H9 (cell line): ENCODE measurements at regions not wholly inside any gene's neighbourhood (a gene's known extent, or its start where the extent isn't known, plus 50 kb on each side); places are given as distances from the start of the nearest gene placed in this dataset.

Experiments used
- DNase-seq: peaks from one replicate; pipeline ENCODE4 v3.0.0-alpha.2; 2017
- H2AFZ ChIP-seq: one replicate; pipeline ENCODE4 v1.6.1; 2013; ENCODE audit warnings: mild to moderate bottlenecking, low read length, control low read depth, moderate library complexity
- H2AK5ac ChIP-seq: 2 replicates; pipeline ENCODE4 v1.6.1; 2013; ENCODE audit warnings: low read length, control low read depth, mixed read lengths; ENCODE audit not compliant: insufficient read length
- H2BK120ac ChIP-seq: one replicate; pipeline ENCODE4 v1.6.1; 2013; ENCODE audit warnings: low read depth, mild to moderate bottlenecking, low read length, control low read depth, inconsistent platforms; ENCODE audit not compliant: poor library complexity, severe bottlenecking
- H2BK12ac ChIP-seq: 2 replicates; pipeline ENCODE4 v1.6.1; 2013; ENCODE audit warnings: low read length, control low read depth, mixed read lengths, low read depth; ENCODE audit not compliant: insufficient read length
- H2BK15ac ChIP-seq: 2 replicates; pipeline ENCODE4 v1.6.1; 2013; ENCODE audit warnings: low read depth, low read length, control low read depth
- H2BK20ac ChIP-seq: one replicate; pipeline ENCODE4 v1.6.1; 2013; ENCODE audit warnings: low read depth, mild to moderate bottlenecking, low read length, control low read depth, inconsistent platforms; ENCODE audit not compliant: poor library complexity, severe bottlenecking
- H2BK5ac ChIP-seq: 2 replicates; pipeline ENCODE4 v1.6.1; 2013; ENCODE audit warnings: low read length, control low read depth, mixed read lengths; ENCODE audit not compliant: insufficient read length
- H3K14ac ChIP-seq: 2 replicates; pipeline ENCODE4 v1.6.1; 2013; ENCODE audit warnings: low read length, control low read depth; ENCODE audit not compliant: insufficient read depth
- H3K18ac ChIP-seq: 2 replicates; pipeline ENCODE4 v1.6.1; 2013; ENCODE audit warnings: low read depth, mild to moderate bottlenecking, mixed read lengths, low read length, control low read depth; ENCODE audit not compliant: insufficient read length
- H3K23ac ChIP-seq: 2 replicates; pipeline ENCODE4 v1.6.1; 2013; ENCODE audit warnings: low read length, control low read depth, mixed read lengths, low read depth; ENCODE audit not compliant: insufficient read length
- H3K23me2 ChIP-seq: 2 replicates; pipeline ENCODE4 v1.6.1; 2013; ENCODE audit warnings: low read depth, mild to moderate bottlenecking, mixed read lengths, low read length, control low read depth; ENCODE audit not compliant: insufficient read length, poor library complexity, severe bottlenecking
- H3K27ac ChIP-seq: 2 replicates; pipeline ENCODE4 v1.5.1; 2013; ENCODE audit warnings: low read length, control low read depth, mixed read lengths, low read depth; ENCODE audit not compliant: insufficient read length
- H3K27me3 ChIP-seq: 2 replicates; pipeline ENCODE4 v1.6.1; 2013; ENCODE audit warnings: low read length, control low read depth, inconsistent platforms; ENCODE audit not compliant: insufficient read depth
- H3K4ac ChIP-seq: 2 replicates; pipeline ENCODE4 v1.6.1; 2013; ENCODE audit warnings: low read depth, mild to moderate bottlenecking, control low read depth, inconsistent platforms, low read length, moderate library complexity
- H3K4me1 ChIP-seq: 2 replicates; pipeline ENCODE4 v1.6.1; 2013; ENCODE audit warnings: low read length, control low read depth, inconsistent platforms; ENCODE audit not compliant: insufficient read depth
- H3K4me2 ChIP-seq: 2 replicates; pipeline ENCODE4 v1.6.1; 2013; ENCODE audit warnings: low read length, control low read depth, mixed read lengths; ENCODE audit not compliant: insufficient read length, insufficient read depth
- H3K56ac ChIP-seq: 2 replicates; pipeline ENCODE4 v1.6.1; 2013; ENCODE audit warnings: low read depth, mild to moderate bottlenecking, mixed read lengths, low read length, control low read depth; ENCODE audit not compliant: insufficient read length
- H3K79me1 ChIP-seq: 2 replicates; pipeline ENCODE4 v1.6.1; 2013; ENCODE audit warnings: low read depth, mild to moderate bottlenecking, moderate library complexity, low read length, control low read depth, inconsistent platforms; ENCODE audit not compliant: insufficient read depth, poor library complexity, severe bottlenecking
- H3K79me2 ChIP-seq: 2 replicates; pipeline ENCODE4 v1.6.1; 2013; ENCODE audit warnings: low read length, control low read depth, inconsistent platforms; ENCODE audit not compliant: insufficient read depth
- H3K9ac ChIP-seq: 2 replicates; pipeline ENCODE4 v1.6.1; 2013; ENCODE audit warnings: low read length, control low read depth, mixed read lengths; ENCODE audit not compliant: insufficient read length; ENCODE audit errors: extremely low read depth
- H3K9me3 ChIP-seq: one replicate; pipeline ENCODE4 v1.6.1; 2013; ENCODE audit warnings: low read depth, low read length, inconsistent platforms; ENCODE audit not compliant: control insufficient read depth
- H3T11ph ChIP-seq: one replicate; pipeline ENCODE4 v1.6.1; 2013; ENCODE audit warnings: mild to moderate bottlenecking, low read length, control low read depth, inconsistent platforms
- H4K20me1 ChIP-seq: one replicate; pipeline ENCODE4 v1.6.1; 2013; ENCODE audit not compliant: control insufficient read depth, insufficient read length, insufficient read depth
- H4K5ac ChIP-seq: 2 replicates; pipeline ENCODE4 v1.6.1; 2013; ENCODE audit warnings: low read depth, mild to moderate bottlenecking, mixed read lengths, low read length, control low read depth; ENCODE audit not compliant: insufficient read length
- H4K8ac ChIP-seq: replicated peaks from 2 replicates; pipeline ENCODE4 v1.6.1; 2013; ENCODE audit warnings: low read length, control low read depth, mixed read lengths, low read depth; ENCODE audit not compliant: insufficient read length
- H4K91ac ChIP-seq: 2 replicates; pipeline ENCODE4 v1.6.1; 2013; ENCODE audit warnings: low read depth, mild to moderate bottlenecking, moderate library complexity, mixed read lengths, low read length, control low read depth; ENCODE audit not compliant: insufficient read length
- H3K27ac Mint-ChIP-seq, 3 experiments: 2 replicates in 2 of 3; 3 replicates in 1 of 3; pipeline ENCODE4 v1.8.0; 2020 to 2021; ENCODE audit warnings: mixed read lengths in 3 of 3, mild to moderate bottlenecking in 1 of 3, moderate library complexity in 1 of 3
- H3K27me3 Mint-ChIP-seq: 2 replicates; pipeline ENCODE4 v1.8.0; 2021; ENCODE audit warnings: low read depth, mild to moderate bottlenecking, moderate library complexity, mixed read lengths
- H3K36me3 Mint-ChIP-seq, 3 experiments: 2 replicates in 2 of 3; 3 replicates in 1 of 3; pipeline ENCODE4 v1.8.0; 2020 to 2021; ENCODE audit warnings: low read depth in 3 of 3, mixed read lengths in 3 of 3; ENCODE audit not compliant: insufficient read depth in 1 of 3
- H3K4me1 Mint-ChIP-seq, 2 experiments: 2 replicates each; pipeline ENCODE4 v1.8.0; 2020; ENCODE audit warnings: mixed read lengths in 2 of 2
- H3K4me3 Mint-ChIP-seq, 2 experiments: 2 replicates in 1 of 2; 3 replicates in 1 of 2; pipeline ENCODE4 v1.8.0; 2020 to 2021; ENCODE audit warnings: mild to moderate bottlenecking in 2 of 2, mixed read lengths in 2 of 2, moderate library complexity in 1 of 2
- H3K9me3 Mint-ChIP-seq, 2 experiments: 2 replicates in 1 of 2; 3 replicates in 1 of 2; pipeline ENCODE4 v1.8.0; 2020; ENCODE audit warnings: mild to moderate bottlenecking in 2 of 2, mixed read lengths in 2 of 2, moderate library complexity in 1 of 2
- CTCF ChIP-seq: fragments of 200-600 bp; sonication (generic); conservative IDR thresholded peaks from 3 replicates; pipeline ENCODE4 v1.8.0; 2021; ENCODE audit warnings: antibody characterized with exemption, mild to moderate bottlenecking

- Histone ChIP-seq H3K27me3 (no peaks in the 10 kb centered on the region), H3T11ph (no peak overlapping the region), H3K79me1 (no peaks in the 10 kb centered on the region), H4K5ac (no peak overlapping the region), H3K4me1 (no peaks in the 10 kb centered on the region), H3K4me2 (no peak overlapping the region), H3K18ac (no peak overlapping the region), H2BK15ac (no peak overlapping the region), H3K56ac (no peak overlapping the region), H2BK120ac (no peak overlapping the region), H3K23ac (no peak overlapping the region), H4K20me1 (no peaks in the 10 kb centered on the region), H3K14ac (no peak overlapping the region), H2AK5ac (no peak overlapping the region), H2BK20ac (no peak overlapping the region), H3K27ac (no peak overlapping the region), H2BK5ac (no peak overlapping the region), H3K9me3 (no peaks in the 10 kb centered on the region), H3K23me2 (no peaks in the 10 kb centered on the region), H4K8ac (no peak overlapping the region), H2AFZ (no peak overlapping the region), H3K4ac (no peak overlapping the region), H3K79me2 (no peaks in the 10 kb centered on the region), H2BK12ac (no peak overlapping the region), H3K9ac (no peak overlapping the region), H4K91ac (no peak overlapping the region)
- no peak for DNase-seq
- peak overlapping the region in 1 of 3 experiments; percentile 11; a peak in 1 of 7 replicates for H3K27ac Mint-ChIP-seq
- TF ChIP-seq CTCF, result no peak
- no peaks in the 10 kb centered on the region for H3K36me3 Mint-ChIP-seq
- no peaks in the 10 kb centered on the region; the same call in 1 of the 2 replicates for H3K27me3 Mint-ChIP-seq
- H3K4me3 Mint-ChIP-seq, result no peak overlapping the region
- no peaks in the 10 kb centered on the region for H3K9me3 Mint-ChIP-seq
- H3K4me1 Mint-ChIP-seq, result peaks cover 4 to 6% of the 10 kb centered on the region in 2 experiments; a peak in 3 of 4 replicates
Observed at GRCh38 chr6:146905181-146905704, 299.0 kb upstream of the STXBP5 start.
